Body of pancreas (tissue), 4 donors: ENCODE measurements at regions not wholly inside any gene's neighbourhood (a gene's known extent, or its start where the extent isn't known, plus 50 kb on each side); places are given as distances from the start of the nearest gene placed in this dataset.

Source experiments
- ATAC-seq: fragments of 150-250 bp; one replicate; pipeline ENCODE4 v1.9.1; 2016
- DNase-seq, 4 donors: peaks; one replicate each; pipeline ENCODE4 v3.0.0-alpha.2; 2019
- H3K27ac ChIP-seq, 4 donors: fragments of 200-600 bp; sonication (generic); 1 replicate in 3 of 4; 2 replicates in 1 of 4; pipeline versions ENCODE4 v1.5.1 to v1.6.1; 2016 to 2019; ENCODE audit warnings: mild to moderate bottlenecking in 1 of 4, mixed read lengths in 1 of 4, moderate library complexity in 1 of 4
- H3K27me3 ChIP-seq, 2 donors: fragments of 200-600 bp; sonication (generic); one replicate each; pipeline ENCODE4 v1.6.0; 2016; ENCODE audit warnings: mild to moderate bottlenecking in 1 of 2
- H3K36me3 ChIP-seq, 2 donors: fragments of 200-600 bp; sonication (generic); replicated peaks in 1 of 2; 2 replicates each; pipeline ENCODE4 v1.5.1; 2016; ENCODE audit warnings: low read depth in 2 of 2; ENCODE audit not compliant: insufficient read depth in 1 of 2
- H3K4me1 ChIP-seq: fragments of 200-600 bp; sonication (generic); one replicate; pipeline ENCODE4 v1.6.0; 2016
- H3K4me3 ChIP-seq, 2 donors: fragments of 200-600 bp; sonication (generic); 1 replicate in 1 of 2; 2 replicates in 1 of 2; pipeline ENCODE4 v1.5.1; 2016 to 2019
- H3K9me3 ChIP-seq, 3 donors: fragments of 200-600 bp; sonication (generic); 1 replicate in 2 of 3; 2 replicates in 1 of 3; pipeline ENCODE4 v1.5.1; 2016
- POLR2A ChIP-seq, 3 donors: fragments of 450-650 bp; IDR thresholded peaks; one replicate each; pipeline ENCODE4 v1.6.1; 2016; ENCODE audit warnings: antibody characterized with exemption in 3 of 3, mild to moderate bottlenecking in 2 of 3
- WGBS, 2 donors: methylation state at CpG; one replicate each; pipeline ENCODE4 v1.1.5; 2017; 5-methylcytosine and 5-hydroxymethylcytosine counted together
- intact Hi-C: fragments of 100-400 bp; cut with DNase I; formaldehyde crosslinking; loops from one replicate; pipeline ENCODE4 v1.15.1; 2023
- TF ChIP-seq, protein P1 (sequence below), 7 experiments: fragments of 450-650 bp in 4 of 7; fragments of 200-600 bp in 3 of 7; sonication (generic) in 3 of 7; IDR thresholded peaks; one replicate each; pipeline ENCODE4 v1.5.1; 2016 to 2019; ENCODE audit warnings: antibody characterized with exemption in 7 of 7

DNA sequence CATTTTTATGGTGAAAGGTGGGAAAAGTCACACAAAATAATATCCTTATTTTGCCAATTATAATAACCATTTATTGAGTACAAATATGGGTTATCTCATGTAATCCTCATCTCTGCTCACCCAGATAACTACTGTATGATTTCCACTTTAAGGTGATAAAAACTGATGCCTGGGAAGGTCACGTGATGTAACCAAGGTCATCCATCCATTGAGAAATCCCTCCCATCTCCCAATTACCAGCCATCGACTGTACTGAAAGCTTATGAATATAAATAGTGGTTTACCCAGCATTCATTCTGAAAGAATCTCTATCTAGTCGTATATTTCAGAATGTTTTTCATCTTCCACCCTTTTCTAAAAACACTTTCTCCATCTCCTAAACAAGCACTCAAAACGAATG is 55.0 kb upstream of the IFNAR2 start:
- Histone ChIP-seq H3K36me3 (no peaks in the 10 kb centered on the region), H3K27ac (no peak overlapping the region), H3K9me3 (no peaks in the 10 kb centered on the region), H3K4me3 (no peak overlapping the region), H3K4me1 (no peaks in the 10 kb centered on the region), H3K27me3 (no peaks in the 10 kb centered on the region)
- TF ChIP-seq, protein P1, sequence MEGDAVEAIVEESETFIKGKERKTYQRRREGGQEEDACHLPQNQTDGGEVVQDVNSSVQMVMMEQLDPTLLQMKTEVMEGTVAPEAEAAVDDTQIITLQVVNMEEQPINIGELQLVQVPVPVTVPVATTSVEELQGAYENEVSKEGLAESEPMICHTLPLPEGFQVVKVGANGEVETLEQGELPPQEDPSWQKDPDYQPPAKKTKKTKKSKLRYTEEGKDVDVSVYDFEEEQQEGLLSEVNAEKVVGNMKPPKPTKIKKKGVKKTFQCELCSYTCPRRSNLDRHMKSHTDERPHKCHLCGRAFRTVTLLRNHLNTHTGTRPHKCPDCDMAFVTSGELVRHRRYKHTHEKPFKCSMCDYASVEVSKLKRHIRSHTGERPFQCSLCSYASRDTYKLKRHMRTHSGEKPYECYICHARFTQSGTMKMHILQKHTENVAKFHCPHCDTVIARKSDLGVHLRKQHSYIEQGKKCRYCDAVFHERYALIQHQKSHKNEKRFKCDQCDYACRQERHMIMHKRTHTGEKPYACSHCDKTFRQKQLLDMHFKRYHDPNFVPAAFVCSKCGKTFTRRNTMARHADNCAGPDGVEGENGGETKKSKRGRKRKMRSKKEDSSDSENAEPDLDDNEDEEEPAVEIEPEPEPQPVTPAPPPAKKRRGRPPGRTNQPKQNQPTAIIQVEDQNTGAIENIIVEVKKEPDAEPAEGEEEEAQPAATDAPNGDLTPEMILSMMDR (IDR thresholded peaks at IDR 0.05): no peak
- no peak for TF ChIP-seq POLR2A (IDR thresholded peaks at IDR 0.05)
- 41 to 48% methylated on average over 4 of the region's 4 CpGs for WGBS, 2 donors
- intact Hi-C loops: no loop called here
- ATAC-seq (no peak), DNase-seq (no peak)
